ENCODE measurements at regions not wholly inside any gene's neighbourhood (a gene's known extent, or its start where the extent isn't known, plus 50 kb on each side); places are given as distances from the start of the nearest gene placed in this dataset.

DNA sequence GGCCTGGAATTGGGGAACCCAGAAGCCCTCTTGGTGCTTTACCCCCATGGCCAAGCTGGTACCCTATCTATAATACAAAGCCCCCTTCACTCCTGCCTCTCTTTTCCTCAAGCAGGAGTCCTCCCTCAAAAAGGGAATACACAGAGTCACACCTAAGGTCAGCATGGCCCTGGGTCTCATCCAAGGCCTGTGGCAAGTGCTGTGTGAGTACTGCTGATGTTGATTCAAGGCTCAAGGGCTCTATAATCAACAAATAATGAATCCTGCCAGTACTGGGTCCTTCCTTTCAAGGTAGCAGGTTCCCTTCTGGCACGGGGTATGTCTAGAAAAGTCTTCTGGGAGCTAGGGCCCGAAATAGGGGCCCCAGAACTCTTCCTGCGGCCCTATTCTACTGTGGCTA, 187.3 kb downstream of the CYB561 start:
- in situ Hi-C loops (cut with HindIII; ENCODE audit: low sequenced_read_pairs), result no loop called here
- no peak overlapping the region for H3K4me3 ChIP-seq (ENCODE audit: low read depth, low read length)
- DNase-seq (ENCODE audit: low read depth), result no peak
- TF ChIP-seq CTCF (IDR thresholded peaks at IDR 0.05; ENCODE audit: low read depth, low read length, missing control alignments), result no peak

GRCh38 chr17:63262751-63263476, 183.2 kb downstream of the CYB561 start:
- in situ Hi-C loops (cut with HindIII; ENCODE audit: low sequenced_read_pairs), result no loop called here
- no peak overlapping the region for H3K4me3 ChIP-seq (ENCODE audit: low read depth, low read length)
- TF ChIP-seq CTCF (IDR thresholded peaks at IDR 0.05; ENCODE audit: low read depth, low read length, missing control alignments), result no peak
- DNase-seq (ENCODE audit: low read depth), result no peak

GRCh38 chr17:63265526-63265925, 180.6 kb downstream of the CYB561 start:
- no peak overlapping the region for H3K4me3 ChIP-seq (ENCODE audit: low read depth, low read length)
- no peak for TF ChIP-seq CTCF (IDR thresholded peaks at IDR 0.05; ENCODE audit: low read depth, low read length, missing control alignments)
- DNase-seq (ENCODE audit: low read depth), result no peak
- in situ Hi-C loops (cut with HindIII; ENCODE audit: low sequenced_read_pairs), result no loop called here

GRCh38 chr17:63267846-63268245, 178.3 kb downstream of the CYB561 start:
- TF ChIP-seq CTCF (IDR thresholded peaks at IDR 0.05; ENCODE audit: low read depth, low read length, missing control alignments), result no peak
- H3K4me3 ChIP-seq (ENCODE audit: low read depth, low read length), result no peak overlapping the region
- no peak for DNase-seq (ENCODE audit: low read depth)
- in situ Hi-C loops (cut with HindIII; ENCODE audit: low sequenced_read_pairs), result no loop called here

DNA sequence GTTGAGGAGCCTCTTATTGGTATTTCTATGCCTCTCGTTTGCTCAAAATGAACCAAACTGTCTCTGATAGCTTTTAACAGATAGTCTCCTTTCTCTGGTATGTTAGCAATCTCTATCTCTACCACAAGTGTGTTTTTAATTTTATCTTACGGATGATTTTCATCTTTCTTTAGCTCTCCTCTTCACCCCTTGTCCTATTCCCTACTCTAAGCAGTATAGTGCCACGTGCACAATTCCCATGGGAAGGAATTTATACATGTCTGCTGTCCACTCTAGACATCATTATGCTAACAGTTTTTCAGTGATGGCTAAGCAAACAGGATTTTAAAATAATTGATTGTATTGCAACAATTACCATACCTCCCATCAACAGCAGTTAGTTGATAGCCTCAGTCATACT, 177.3 kb downstream of the CYB561 start:
- no peak for TF ChIP-seq CTCF (IDR thresholded peaks at IDR 0.05; ENCODE audit: low read depth, low read length, missing control alignments)
- H3K4me3 ChIP-seq (ENCODE audit: low read depth, low read length), result no peak overlapping the region
- no peak for DNase-seq (ENCODE audit: low read depth)
- in situ Hi-C loops (cut with HindIII; ENCODE audit: low sequenced_read_pairs), result no loop called here

DNA sequence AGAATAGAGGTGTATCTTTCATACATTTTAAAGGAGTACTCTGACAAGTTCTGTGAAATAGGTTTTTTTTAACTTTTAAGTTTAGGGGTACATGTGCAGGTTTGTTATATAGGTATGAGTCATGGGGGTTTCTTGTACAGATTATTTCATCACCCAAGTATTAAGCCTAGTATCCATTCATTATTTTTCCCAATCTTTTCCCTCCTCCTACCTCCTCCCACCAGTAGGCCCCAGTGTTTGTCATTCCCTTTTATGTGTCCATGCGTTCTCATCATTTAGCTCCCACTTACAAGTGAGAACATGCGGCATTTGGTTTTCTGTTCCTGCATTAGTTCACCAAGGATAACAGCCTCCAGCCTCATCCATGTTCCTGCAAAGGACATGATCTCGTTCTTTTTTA, 175.5 kb downstream of the CYB561 start:
- in situ Hi-C loops (cut with HindIII; ENCODE audit: low sequenced_read_pairs), result no loop called here
- no peak for DNase-seq (ENCODE audit: low read depth)
- no peak overlapping the region for H3K4me3 ChIP-seq (ENCODE audit: low read depth, low read length)
- no peak for TF ChIP-seq CTCF (IDR thresholded peaks at IDR 0.05; ENCODE audit: low read depth, low read length, missing control alignments)
